ENCODE measurements at regions not wholly inside any gene's neighbourhood (a gene's known extent, or its start where the extent isn't known, plus 50 kb on each side); places are given as distances from the start of the nearest gene placed in this dataset.

DNA sequence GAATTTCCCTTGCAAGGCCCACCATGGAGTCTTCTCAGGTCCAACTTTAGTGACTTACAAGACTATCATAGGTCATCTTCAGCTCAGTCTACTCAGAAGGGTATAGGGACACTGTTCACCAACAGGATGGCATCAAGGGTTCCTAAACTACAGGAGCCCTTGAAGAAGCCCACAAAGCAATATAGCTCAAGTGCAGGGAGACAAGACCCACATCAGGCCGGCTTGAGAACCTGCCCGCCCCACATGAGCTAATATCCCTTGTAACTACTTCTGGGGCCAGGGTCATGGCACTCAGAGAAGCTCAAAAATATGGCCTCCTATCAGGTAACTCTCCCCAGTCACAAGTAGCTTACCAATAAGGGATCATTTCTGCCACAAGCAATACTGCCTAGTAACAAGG is 249.9 kb downstream of the CDK5RAP2 start:
- DNase-seq (no peak), ATAC-seq (no peak)
- TF ChIP-seq, protein P1, sequence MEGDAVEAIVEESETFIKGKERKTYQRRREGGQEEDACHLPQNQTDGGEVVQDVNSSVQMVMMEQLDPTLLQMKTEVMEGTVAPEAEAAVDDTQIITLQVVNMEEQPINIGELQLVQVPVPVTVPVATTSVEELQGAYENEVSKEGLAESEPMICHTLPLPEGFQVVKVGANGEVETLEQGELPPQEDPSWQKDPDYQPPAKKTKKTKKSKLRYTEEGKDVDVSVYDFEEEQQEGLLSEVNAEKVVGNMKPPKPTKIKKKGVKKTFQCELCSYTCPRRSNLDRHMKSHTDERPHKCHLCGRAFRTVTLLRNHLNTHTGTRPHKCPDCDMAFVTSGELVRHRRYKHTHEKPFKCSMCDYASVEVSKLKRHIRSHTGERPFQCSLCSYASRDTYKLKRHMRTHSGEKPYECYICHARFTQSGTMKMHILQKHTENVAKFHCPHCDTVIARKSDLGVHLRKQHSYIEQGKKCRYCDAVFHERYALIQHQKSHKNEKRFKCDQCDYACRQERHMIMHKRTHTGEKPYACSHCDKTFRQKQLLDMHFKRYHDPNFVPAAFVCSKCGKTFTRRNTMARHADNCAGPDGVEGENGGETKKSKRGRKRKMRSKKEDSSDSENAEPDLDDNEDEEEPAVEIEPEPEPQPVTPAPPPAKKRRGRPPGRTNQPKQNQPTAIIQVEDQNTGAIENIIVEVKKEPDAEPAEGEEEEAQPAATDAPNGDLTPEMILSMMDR (IDR thresholded peaks at IDR 0.05): no peak
- TF ChIP-seq POLR2A (IDR thresholded peaks at IDR 0.05): no peak
- Histone ChIP-seq H3K27me3 (no peaks in the 10 kb centered on the region), H3K9me3 (no peaks in the 10 kb centered on the region), H3K27ac (no peak overlapping the region), H3K4me1 (peaks cover 0 to 2% (median 0%) of the 10 kb centered on the region in 4 donors), H3K4me3 (no peak overlapping the region), H3K36me3 (no peaks in the 10 kb centered on the region)
- WGBS (ENCODE audit: insufficient coverage, low coverage, low lambda C conversion rate, missing lambda C conversion rate): 100% methylated on average over 2 of the region's 2 CpGs
- intact Hi-C loops (cut with DNase I): loop anchor here in 1 of 2 donors (10.0 kb wide), 1 partner anchor 765 kb away; no protein-coding TSS in a partner anchor

DNA sequence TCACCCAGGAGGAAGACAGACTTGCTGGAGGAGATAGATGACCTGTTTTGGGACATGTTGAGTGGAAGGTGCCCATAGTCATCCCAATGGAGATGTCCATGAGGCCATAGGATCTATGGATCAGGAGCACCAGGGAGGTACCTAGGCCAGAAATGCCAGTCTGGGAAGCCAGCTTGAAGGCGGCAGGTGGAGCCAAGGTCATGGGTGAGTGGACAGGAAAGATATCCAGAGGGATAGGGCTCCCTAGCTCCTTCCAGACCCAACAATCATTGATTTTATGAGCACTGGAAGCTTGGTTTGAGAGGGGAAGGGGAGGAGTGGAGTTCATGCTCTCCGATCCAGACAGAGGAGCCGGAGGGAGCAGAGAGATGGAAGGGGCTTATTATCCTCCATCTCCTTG is 252.6 kb downstream of the CDK5RAP2 start:
- Histone ChIP-seq H3K9me3 (no peaks in the 10 kb centered on the region), H3K36me3 (no peaks in the 10 kb centered on the region), H3K27ac (no peak overlapping the region), H3K27me3 (no peaks in the 10 kb centered on the region), H3K4me3 (no peak overlapping the region), H3K4me1 (peaks cover 0 to 2% (median 0%) of the 10 kb centered on the region in 4 donors)
- DNase-seq: no peak
- no peak for ATAC-seq
- intact Hi-C loops (cut with DNase I): no loop called here
- TF ChIP-seq, protein P1 (IDR thresholded peaks at IDR 0.05): no peak
- TF ChIP-seq POLR2A (IDR thresholded peaks at IDR 0.05): no peak
- 57% methylated on average over 1 of the region's 3 CpGs for WGBS (ENCODE audit: insufficient coverage, low coverage, low lambda C conversion rate, missing lambda C conversion rate)

DNA sequence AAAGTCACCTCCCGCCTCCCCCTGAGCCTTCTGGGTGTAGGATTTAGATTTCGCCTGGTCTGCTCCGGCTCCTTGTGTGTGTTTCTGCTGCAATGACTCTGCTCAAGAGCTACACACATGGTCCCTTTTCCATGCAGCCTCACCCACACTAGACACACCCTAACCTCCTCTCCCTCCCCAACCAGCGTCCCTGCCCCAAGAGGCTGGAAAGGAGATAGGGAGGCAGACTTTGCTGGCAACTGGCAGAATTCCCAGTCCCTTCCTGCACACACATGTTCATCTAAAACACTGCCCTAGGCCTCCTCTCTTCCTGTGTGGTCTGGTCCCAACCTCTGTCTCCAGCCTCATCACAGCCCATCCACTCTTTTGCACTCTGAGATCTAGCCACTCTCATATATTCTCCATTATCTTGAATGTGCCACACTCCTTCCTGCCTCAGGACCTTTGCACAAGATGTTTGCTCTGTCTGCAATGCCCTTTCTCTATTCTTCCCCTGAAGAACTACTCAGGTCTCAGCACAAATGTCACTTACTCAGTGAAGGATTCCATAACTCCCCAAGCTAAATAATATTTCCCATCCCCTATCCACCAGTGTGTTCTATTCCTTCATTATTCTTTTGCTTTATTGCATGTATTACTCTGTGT is 253.8 kb downstream of the CDK5RAP2 start:
- ATAC-seq (no peak), DNase-seq (no peak)
- Histone ChIP-seq H3K27me3 (no peaks in the 10 kb centered on the region), H3K27ac (no peak overlapping the region), H3K36me3 (no peaks in the 10 kb centered on the region), H3K9me3 (no peaks in the 10 kb centered on the region), H3K4me1 (peaks cover 0 to 2% (median 0%) of the 10 kb centered on the region in 4 donors), H3K4me3 (no peak overlapping the region)
- intact Hi-C loops (cut with DNase I): no loop called here
- 80% methylated on average over 2 of the region's 4 CpGs for WGBS (ENCODE audit: insufficient coverage, low coverage, low lambda C conversion rate, missing lambda C conversion rate)
- TF ChIP-seq, protein P1 (IDR thresholded peaks at IDR 0.05): no peak
- TF ChIP-seq POLR2A (IDR thresholded peaks at IDR 0.05): no peak

DNA sequence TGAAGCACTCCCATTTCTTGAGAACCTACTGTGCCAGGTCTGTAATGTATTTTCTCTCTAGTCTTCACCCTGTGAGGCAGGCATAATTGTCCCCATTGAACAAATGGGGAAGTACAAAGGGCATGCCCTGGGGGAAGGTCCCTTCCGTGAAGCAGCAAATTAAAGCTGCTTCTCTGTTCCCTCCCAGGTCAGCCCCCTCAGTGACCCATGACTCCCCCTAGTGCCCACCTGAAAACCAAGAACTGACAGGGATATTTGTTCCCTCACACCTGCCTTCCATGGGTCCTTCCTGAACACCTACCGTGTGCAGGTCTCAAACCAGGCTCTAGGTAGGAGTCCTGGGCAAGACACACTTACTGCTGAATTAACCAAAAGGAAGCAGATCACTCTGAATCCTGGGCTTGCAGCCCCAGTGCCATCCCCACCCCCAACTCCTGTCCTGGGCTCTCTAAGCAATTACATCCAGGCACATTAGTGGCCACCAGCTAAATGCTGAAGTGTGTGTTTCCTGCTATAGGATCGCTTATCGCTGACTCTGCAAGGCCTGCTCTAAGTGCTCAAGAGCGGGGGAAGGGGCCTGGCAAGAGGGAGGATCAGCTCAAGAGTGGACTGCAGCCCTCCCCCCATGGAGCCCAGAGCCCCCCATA is 254.8 kb downstream of the CDK5RAP2 start:
- no peaks in the 10 kb centered on the region for H3K9me3 ChIP-seq
- ATAC-seq: peak in 1 of 4 donors; percentile 36
- H3K4me3 ChIP-seq: no peak overlapping the region
- TF ChIP-seq POLR2A (IDR thresholded peaks at IDR 0.05): no peak
- TF ChIP-seq, protein P1 (IDR thresholded peaks at IDR 0.05): no peak
- H3K27ac ChIP-seq: no peak overlapping the region
- no peak for DNase-seq
- WGBS (ENCODE audit: insufficient coverage, low coverage, low lambda C conversion rate, missing lambda C conversion rate): 60% methylated on average over 2 of the region's 5 CpGs
- H3K36me3 ChIP-seq: no peaks in the 10 kb centered on the region
- intact Hi-C loops (cut with DNase I): no loop called here
- H3K4me1 ChIP-seq: peaks cover 0 to 2% (median 0%) of the 10 kb centered on the region in 4 donors
- H3K27me3 ChIP-seq: no peaks in the 10 kb centered on the region
